ENCODE measurements at regions not wholly inside any gene's neighbourhood (a gene's known extent, or its start where the extent isn't known, plus 50 kb on each side); places are given as distances from the start of the nearest gene placed in this dataset.

DNA sequence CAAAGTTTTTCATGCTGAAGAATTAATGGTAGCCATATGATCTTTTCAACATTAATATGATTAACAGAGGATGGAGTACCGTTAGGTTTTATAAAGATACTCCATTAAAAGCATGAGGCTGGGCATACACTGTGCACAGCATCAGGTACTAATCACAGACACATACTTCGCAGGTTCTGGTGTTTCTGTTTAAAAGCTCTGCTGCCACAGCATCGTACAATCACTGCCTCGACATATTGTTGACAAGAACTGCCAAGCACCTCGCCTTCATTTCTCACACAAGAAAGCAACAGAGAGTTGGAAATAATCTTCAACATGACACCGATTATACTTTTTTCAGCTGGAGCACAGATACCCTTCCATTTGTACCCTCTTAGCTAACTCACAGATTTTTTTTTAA is 753.4 kb upstream of the FAM241A start:
- no TSS peak for BruUV-seq (replicated peaks)
- no peak for FAIRE-seq
- POLR2A ChIA-PET, result no interaction called here

More for the DNA sequence above, 753.4 kb upstream of the FAM241A start:
- Histone ChIP-seq H3K27ac (ENCODE audit: insufficient read depth, low read depth, low read length) (no peak overlapping the region), H2AFZ (ENCODE audit: low read depth, low read length) (no peak overlapping the region), H3K79me2 (ENCODE audit: control insufficient read depth, insufficient read depth, low read length) (no peaks in the 10 kb centered on the region), H3K36me3 (ENCODE audit: control insufficient read depth in 2 of 2, extremely low read depth in 1 of 2, insufficient read depth in 2 of 2, low read length in 2 of 2) (no peaks in the 10 kb centered on the region), H3K9ac (replicated peaks; ENCODE audit: extremely low read depth, insufficient read depth, low read length) (no peak overlapping the region), H3K4me1 (ENCODE audit: control insufficient read depth, extremely low read depth, insufficient read depth, low read length) (no peaks in the 10 kb centered on the region), H3K9me3 (replicated peaks; ENCODE audit: control insufficient read depth, insufficient read depth, low read length) (no peaks in the 10 kb centered on the region), H4K20me1 (replicated peaks; ENCODE audit: control insufficient read depth, extremely low read depth, insufficient read depth, low read length) (no peaks in the 10 kb centered on the region), H3K4me2 (ENCODE audit: insufficient read depth, low read length) (no peak overlapping the region), H3K4me3 (replicated peaks in 1 of 3; ENCODE audit: insufficient read depth in 1 of 3, low read depth in 1 of 3, low read length in 3 of 3) (no peak overlapping the region), H3K27me3 (ENCODE audit: control insufficient read depth in 2 of 2, insufficient read depth in 2 of 2, low read length in 2 of 2) (no peaks in the 10 kb centered on the region), H3K9me1 (replicated peaks; ENCODE audit: control insufficient read depth, extremely low read depth, insufficient read depth, low read length) (no peaks in the 10 kb centered on the region)
- intact Hi-C loops (cut with micrococcal nuclease) (no loop called here), dilution Hi-C loops (cut with MboI; ENCODE audit: extremely low pct_ligation_motif_present, low sequenced_read_pairs) (no loop called here)
- TF ChIP-seq POLR2A (IDR thresholded peaks at IDR 0.05; ENCODE audit: low read depth, low read length) (no peak), POLR2AphosphoS5 (IDR thresholded peaks at IDR 0.05; ENCODE audit: insufficient read depth, low read depth, low read length) (no peak), MYC (IDR thresholded peaks at IDR 0.05; ENCODE audit: low read depth, low read length) (no peak), GATA2 (IDR thresholded peaks at IDR 0.05; ENCODE audit: insufficient read depth, insufficient read length, low read depth, low read length) (no peak), FOS (IDR thresholded peaks at IDR 0.05; ENCODE audit: borderline replicate concordance, insufficient read depth, low read length) (no peak), JUN (IDR thresholded peaks at IDR 0.05; ENCODE audit: borderline replicate concordance, insufficient read depth, insufficient read length, low read depth) (no peak), EZH2 (IDR thresholded peaks at IDR 0.05; ENCODE audit: borderline replicate concordance, low read depth, low read length, severe bottlenecking) (no peak)
- TF ChIP-seq, protein P1, sequence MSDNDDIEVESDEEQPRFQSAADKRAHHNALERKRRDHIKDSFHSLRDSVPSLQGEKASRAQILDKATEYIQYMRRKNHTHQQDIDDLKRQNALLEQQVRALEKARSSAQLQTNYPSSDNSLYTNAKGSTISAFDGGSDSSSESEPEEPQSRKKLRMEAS (IDR thresholded peaks at IDR 0.05; ENCODE audit: insufficient read depth, insufficient read length), result no peak
- TF ChIP-seq, protein P2, sequence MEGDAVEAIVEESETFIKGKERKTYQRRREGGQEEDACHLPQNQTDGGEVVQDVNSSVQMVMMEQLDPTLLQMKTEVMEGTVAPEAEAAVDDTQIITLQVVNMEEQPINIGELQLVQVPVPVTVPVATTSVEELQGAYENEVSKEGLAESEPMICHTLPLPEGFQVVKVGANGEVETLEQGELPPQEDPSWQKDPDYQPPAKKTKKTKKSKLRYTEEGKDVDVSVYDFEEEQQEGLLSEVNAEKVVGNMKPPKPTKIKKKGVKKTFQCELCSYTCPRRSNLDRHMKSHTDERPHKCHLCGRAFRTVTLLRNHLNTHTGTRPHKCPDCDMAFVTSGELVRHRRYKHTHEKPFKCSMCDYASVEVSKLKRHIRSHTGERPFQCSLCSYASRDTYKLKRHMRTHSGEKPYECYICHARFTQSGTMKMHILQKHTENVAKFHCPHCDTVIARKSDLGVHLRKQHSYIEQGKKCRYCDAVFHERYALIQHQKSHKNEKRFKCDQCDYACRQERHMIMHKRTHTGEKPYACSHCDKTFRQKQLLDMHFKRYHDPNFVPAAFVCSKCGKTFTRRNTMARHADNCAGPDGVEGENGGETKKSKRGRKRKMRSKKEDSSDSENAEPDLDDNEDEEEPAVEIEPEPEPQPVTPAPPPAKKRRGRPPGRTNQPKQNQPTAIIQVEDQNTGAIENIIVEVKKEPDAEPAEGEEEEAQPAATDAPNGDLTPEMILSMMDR (IDR thresholded peaks at IDR 0.05; ENCODE audit: extremely low read depth in 1 of 2, insufficient read depth in 1 of 2, low read depth in 1 of 2, low read length in 2 of 2), result no peak
- CTCF ChIA-PET, result no interaction called here
- no peak for DNase-seq (ENCODE audit: low read depth, low spot score)

Measured in endothelial cell of umbilical vein (primary cell).